ENCODE measurements at regions not wholly inside any gene's neighbourhood (a gene's known extent, or its start where the extent isn't known, plus 50 kb on each side); places are given as distances from the start of the nearest gene placed in this dataset.
"Not testable (repeated sequence)": the region's sequence is repeated elsewhere in the genome, so short reads cannot be mapped to it uniquely, and the experiment has no call there.

GRCh38 chr4:18435781-18436180, 414.2 kb upstream of the LCORL start:
- no peak overlapping the region for H3K9ac ChIP-seq (ENCODE audit: low read length in 3 of 3)
- no peak for TF ChIP-seq CTCF (IDR thresholded peaks at IDR 0.05; ENCODE audit: borderline replicate concordance, extremely low read depth, insufficient read depth)
- H3K4me1 ChIP-seq (ENCODE audit: control insufficient read depth in 2 of 3, insufficient read depth in 2 of 3, low read depth in 1 of 3, low read length in 3 of 3): no peaks in the 10 kb centered on the region
- DNase-seq (no peak), FAIRE-seq (no peak)
- H3K4me3 ChIP-seq (ENCODE audit: low read length in 3 of 3): no peak overlapping the region
- no peaks in the 10 kb centered on the region for H3K36me3 ChIP-seq (ENCODE audit: control insufficient read depth in 2 of 3, insufficient read depth in 3 of 3, low read length in 3 of 3)
- H3K9me3 ChIP-seq (ENCODE audit: control insufficient read depth in 2 of 3, insufficient read depth in 1 of 3, low read length in 3 of 3): no peaks in the 10 kb centered on the region
- no peak overlapping the region for H3K27ac ChIP-seq (ENCODE audit: low read depth in 2 of 2, low read length in 2 of 2)
- no peaks in the 10 kb centered on the region for H3K27me3 ChIP-seq (ENCODE audit: control insufficient read depth, insufficient read depth, low read length)
- intact Hi-C loops (cut with DNase I): no loop called here

DNA sequence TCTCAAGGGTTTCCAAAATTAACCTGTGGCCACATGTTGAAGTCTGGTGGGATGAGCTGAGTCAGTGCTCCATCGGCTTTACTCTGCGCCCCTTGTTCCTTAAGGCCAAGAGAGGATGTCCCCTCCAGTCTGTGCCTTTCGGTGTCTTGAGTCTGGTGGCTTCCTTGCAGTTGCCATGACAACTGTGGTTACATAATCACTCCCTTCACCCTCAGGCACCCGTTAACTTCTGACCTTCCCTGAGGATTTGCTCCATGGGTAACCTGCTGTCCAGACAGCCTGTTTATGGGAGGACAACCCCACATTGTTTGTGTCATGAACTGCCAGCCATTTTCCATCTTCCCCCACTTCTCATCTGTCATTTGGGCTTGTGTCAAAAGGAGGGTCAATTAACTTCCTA, 401.1 kb upstream of the LCORL start:
- intact Hi-C loops (cut with DNase I): no loop called here
- Histone ChIP-seq H3K27me3 (ENCODE audit: control insufficient read depth, insufficient read depth, low read length) (no peaks in the 10 kb centered on the region), H3K27ac (ENCODE audit: low read depth in 2 of 2, low read length in 2 of 2) (no peak overlapping the region), H3K4me3 (ENCODE audit: low read length in 3 of 3) (no peak overlapping the region), H3K36me3 (ENCODE audit: control insufficient read depth in 2 of 3, insufficient read depth in 3 of 3, low read length in 3 of 3) (no peaks in the 10 kb centered on the region), H3K4me1 (ENCODE audit: control insufficient read depth in 2 of 3, insufficient read depth in 2 of 3, low read depth in 1 of 3, low read length in 3 of 3) (no peaks in the 10 kb centered on the region), H3K9ac (ENCODE audit: low read length in 3 of 3) (no peak overlapping the region), H3K9me3 (ENCODE audit: control insufficient read depth in 2 of 3, insufficient read depth in 1 of 3, low read length in 3 of 3) (no peaks in the 10 kb centered on the region)
- FAIRE-seq (no peak), DNase-seq (no peak)
- TF ChIP-seq CTCF (IDR thresholded peaks at IDR 0.05; ENCODE audit: borderline replicate concordance, extremely low read depth, insufficient read depth): no peak

DNA sequence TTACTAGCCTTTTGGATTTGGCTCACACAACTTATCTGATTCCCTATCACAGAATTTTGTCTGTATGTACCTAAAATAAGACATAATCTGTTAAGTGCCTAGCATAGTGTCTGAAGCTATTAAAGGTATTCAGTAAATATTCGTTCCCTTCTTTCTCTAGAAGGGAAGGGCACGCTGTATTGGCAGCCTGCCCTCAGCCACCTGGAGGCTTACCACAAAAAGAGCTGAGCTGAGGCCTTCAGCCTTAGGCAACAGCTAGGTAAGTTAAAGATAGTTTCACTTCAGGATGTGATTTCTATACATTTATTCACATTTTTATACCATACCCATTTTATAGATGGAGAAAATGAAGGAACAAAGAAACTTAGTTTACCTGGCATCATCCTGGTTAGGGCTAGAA, 400.0 kb upstream of the LCORL start:
- Histone ChIP-seq H3K9ac (ENCODE audit: low read length in 3 of 3) (no peak overlapping the region), H3K27ac (ENCODE audit: low read depth in 2 of 2, low read length in 2 of 2) (no peak overlapping the region), H3K9me3 (ENCODE audit: control insufficient read depth in 2 of 3, insufficient read depth in 1 of 3, low read length in 3 of 3) (no peaks in the 10 kb centered on the region), H3K4me3 (ENCODE audit: low read length in 3 of 3) (no peak overlapping the region), H3K36me3 (ENCODE audit: control insufficient read depth in 2 of 3, insufficient read depth in 3 of 3, low read length in 3 of 3) (no peaks in the 10 kb centered on the region), H3K27me3 (ENCODE audit: control insufficient read depth, insufficient read depth, low read length) (no peaks in the 10 kb centered on the region), H3K4me1 (ENCODE audit: control insufficient read depth in 2 of 3, insufficient read depth in 2 of 3, low read depth in 1 of 3, low read length in 3 of 3) (no peaks in the 10 kb centered on the region)
- no peak for TF ChIP-seq CTCF (IDR thresholded peaks at IDR 0.05; ENCODE audit: borderline replicate concordance, extremely low read depth, insufficient read depth)
- DNase-seq: no peak
- intact Hi-C loops (cut with DNase I): no loop called here
- no peak for FAIRE-seq

DNA sequence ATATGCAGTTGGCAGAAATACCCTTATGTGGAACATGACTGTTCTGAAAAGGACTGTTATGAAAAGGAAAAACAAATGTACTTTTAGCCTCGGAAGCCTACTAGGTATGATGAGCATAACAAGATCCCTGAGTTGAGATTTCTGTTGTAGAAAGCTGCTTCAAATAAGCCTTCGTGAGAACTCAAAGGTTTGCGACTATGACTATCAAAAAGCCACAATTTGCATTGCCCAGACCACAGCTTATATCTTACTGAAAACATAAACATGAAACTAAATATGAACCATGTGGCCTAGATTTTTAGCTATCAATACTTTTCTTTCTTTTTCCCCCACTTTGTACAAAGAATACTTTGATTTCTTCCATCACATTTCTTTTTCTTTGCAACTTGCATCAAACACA, 398.2 kb upstream of the LCORL start:
- FAIRE-seq (no peak), DNase-seq (no peak)
- intact Hi-C loops (cut with DNase I): no loop called here
- TF ChIP-seq CTCF (IDR thresholded peaks at IDR 0.05; ENCODE audit: borderline replicate concordance, extremely low read depth, insufficient read depth): no peak
- H3K27ac ChIP-seq (ENCODE audit: low read depth in 2 of 2, low read length in 2 of 2): no peak overlapping the region
- H3K36me3 ChIP-seq (ENCODE audit: control insufficient read depth in 2 of 3, insufficient read depth in 3 of 3, low read length in 3 of 3): no peaks in the 10 kb centered on the region
- H3K27me3 ChIP-seq (ENCODE audit: control insufficient read depth, insufficient read depth, low read length): no peaks in the 10 kb centered on the region
- H3K4me1 ChIP-seq (ENCODE audit: control insufficient read depth in 2 of 3, insufficient read depth in 2 of 3, low read depth in 1 of 3, low read length in 3 of 3): no peaks in the 10 kb centered on the region
- H3K9ac ChIP-seq (ENCODE audit: low read length in 3 of 3): no peak overlapping the region
- no peaks in the 10 kb centered on the region for H3K9me3 ChIP-seq (ENCODE audit: control insufficient read depth in 2 of 3, insufficient read depth in 1 of 3, low read length in 3 of 3)
- no peak overlapping the region for H3K4me3 ChIP-seq (ENCODE audit: low read length in 3 of 3)

DNA sequence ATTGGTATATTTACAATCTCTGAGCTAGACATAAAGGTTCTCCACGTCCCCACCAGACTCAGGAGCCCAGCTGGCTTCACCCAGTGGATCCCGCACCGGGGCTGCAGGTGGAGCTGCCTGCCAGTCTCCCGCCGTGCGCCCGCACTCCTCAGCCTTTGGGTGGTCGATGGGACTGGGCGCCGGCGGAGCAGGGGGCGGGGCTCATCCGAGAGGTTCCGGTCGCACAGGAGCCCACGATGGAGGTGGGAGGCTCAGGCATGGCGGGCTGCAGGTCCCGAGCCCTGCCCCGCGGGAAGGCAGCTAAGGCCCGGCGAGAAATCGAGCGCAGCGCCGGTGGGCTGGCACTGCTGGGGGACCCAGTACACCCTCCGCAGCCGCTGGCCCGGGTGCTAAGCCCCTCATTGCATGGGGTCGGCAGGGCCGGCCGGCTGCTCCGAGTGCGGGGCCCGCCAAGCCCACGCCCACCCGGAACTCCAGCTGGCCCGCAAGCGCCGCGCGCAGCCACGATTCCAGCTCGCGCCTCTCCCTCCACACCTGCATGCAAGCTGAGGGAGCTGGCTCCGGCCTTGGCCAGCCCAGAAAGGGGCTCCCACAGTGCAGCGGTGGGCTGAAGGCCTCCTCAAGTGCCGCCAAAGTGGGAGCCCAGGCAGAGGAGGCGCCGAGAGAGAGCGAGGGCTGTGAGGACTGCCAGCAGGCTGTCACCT, 396.8 kb upstream of the LCORL start:
- DNase-seq: peak in 1 of 5 donors; percentile 70
- H3K9me3 ChIP-seq (ENCODE audit: control insufficient read depth in 2 of 3, insufficient read depth in 1 of 3, low read length in 3 of 3); H3K4me3 ChIP-seq (ENCODE audit: low read length in 3 of 3); H3K9ac ChIP-seq (ENCODE audit: low read length in 3 of 3); H3K4me1 ChIP-seq (ENCODE audit: control insufficient read depth in 2 of 3, insufficient read depth in 2 of 3, low read depth in 1 of 3, low read length in 3 of 3); FAIRE-seq; H3K27ac ChIP-seq (ENCODE audit: low read depth in 2 of 2, low read length in 2 of 2); intact Hi-C loops (cut with DNase I); H3K36me3 ChIP-seq (ENCODE audit: control insufficient read depth in 2 of 3, insufficient read depth in 3 of 3, low read length in 3 of 3); H3K27me3 ChIP-seq (ENCODE audit: control insufficient read depth, insufficient read depth, low read length): not testable (repeated sequence)

Data from kidney (tissue), 13 donors.